Vagina (tissue), 2 donors: ENCODE measurements at regions not wholly inside any gene's neighbourhood (a gene's known extent, or its start where the extent isn't known, plus 50 kb on each side); places are given as distances from the start of the nearest gene placed in this dataset.

Experiments
- CTCF ChIP-seq, 3 experiments: fragments of 450-650 bp in 2 of 3; fragments of 200-600 bp in 1 of 3; sonication (generic) in 1 of 3; IDR thresholded peaks; one replicate each; pipeline ENCODE4 v1.5.1; 2017 to 2019; ENCODE audit warnings: antibody characterized with exemption in 3 of 3, mild to moderate bottlenecking in 2 of 3, moderate library complexity in 2 of 3
- POLR2A ChIP-seq, 2 donors: fragments of 450-650 bp; IDR thresholded peaks; one replicate each; pipeline ENCODE4 v1.6.1; 2017; ENCODE audit warnings: antibody characterized with exemption in 2 of 2, mild to moderate bottlenecking in 2 of 2, moderate library complexity in 2 of 2
- POLR2AphosphoS5 ChIP-seq, 2 donors: sonication (generic); formaldehyde crosslinking; IDR thresholded peaks; one replicate each; pipeline ENCODE4 v1.9.0; 2017; ENCODE audit warnings: antibody characterized with exemption in 2 of 2, mild to moderate bottlenecking in 2 of 2, low read depth in 1 of 2; ENCODE audit not compliant: insufficient read depth in 1 of 2

- TF ChIP-seq POLR2AphosphoS5 (IDR thresholded peaks at IDR 0.05; ENCODE audit: insufficient read depth in 1 of 2, low read depth in 1 of 2) (no peak), POLR2A (IDR thresholded peaks at IDR 0.05) (no peak), CTCF (IDR thresholded peaks at IDR 0.05) (no peak)
Observed at GRCh38 chr9:95760791-95761190, 114.7 kb upstream of the ERCC6L2 start.
